Endothelial cell of hepatic sinusoid (primary cell): ENCODE measurements at regions not wholly inside any gene's neighbourhood (a gene's known extent, or its start where the extent isn't known, plus 50 kb on each side); places are given as distances from the start of the nearest gene placed in this dataset.

Source experiments
- in situ Hi-C: cut with HindIII; loops from 2 replicates; pipeline ENCODE4 v1.10.0; 2017; ENCODE audit warnings: low sequenced_read_pairs

DNA sequence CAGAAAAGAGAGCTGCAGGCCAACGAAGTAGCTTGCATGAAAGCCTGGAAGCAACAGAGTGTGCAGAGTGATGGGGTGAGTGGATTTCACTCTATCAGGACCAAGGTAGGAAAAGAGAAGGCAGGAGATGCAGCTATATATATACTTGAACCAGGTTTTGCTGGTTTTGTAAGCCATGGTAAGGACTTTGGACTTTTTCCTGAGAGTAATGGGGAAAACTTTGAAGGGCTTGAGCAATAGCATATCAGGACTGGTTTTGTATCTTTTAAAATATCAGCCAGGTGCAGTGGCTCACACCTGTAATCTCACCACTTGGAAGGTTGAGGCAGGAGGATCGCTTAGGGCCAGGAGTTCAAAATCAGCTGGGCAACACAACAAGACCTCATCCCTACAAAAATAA, 120.6 kb upstream of the NRP1 start:
- in situ Hi-C loops, result no loop called here

DNA sequence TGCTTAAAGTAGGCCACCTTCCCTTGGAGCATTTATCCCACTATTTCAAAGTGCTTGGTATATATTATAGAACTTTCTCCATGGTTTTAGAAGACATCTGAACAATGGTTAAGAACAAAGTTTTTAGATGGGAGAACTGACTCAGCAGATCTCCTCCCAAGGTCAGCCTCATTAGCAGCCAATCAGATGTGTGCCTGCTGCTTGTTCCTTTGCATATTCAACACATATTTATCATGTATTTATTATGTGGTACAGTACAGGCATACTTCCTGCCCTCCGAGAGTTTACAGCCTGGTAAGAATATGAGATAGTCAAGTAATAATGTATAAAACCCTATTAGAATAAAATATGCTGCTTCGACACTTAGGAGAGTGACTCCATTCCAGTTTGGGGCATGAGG, 120.1 kb upstream of the NRP1 start:
- in situ Hi-C loops, result no loop called here

DNA sequence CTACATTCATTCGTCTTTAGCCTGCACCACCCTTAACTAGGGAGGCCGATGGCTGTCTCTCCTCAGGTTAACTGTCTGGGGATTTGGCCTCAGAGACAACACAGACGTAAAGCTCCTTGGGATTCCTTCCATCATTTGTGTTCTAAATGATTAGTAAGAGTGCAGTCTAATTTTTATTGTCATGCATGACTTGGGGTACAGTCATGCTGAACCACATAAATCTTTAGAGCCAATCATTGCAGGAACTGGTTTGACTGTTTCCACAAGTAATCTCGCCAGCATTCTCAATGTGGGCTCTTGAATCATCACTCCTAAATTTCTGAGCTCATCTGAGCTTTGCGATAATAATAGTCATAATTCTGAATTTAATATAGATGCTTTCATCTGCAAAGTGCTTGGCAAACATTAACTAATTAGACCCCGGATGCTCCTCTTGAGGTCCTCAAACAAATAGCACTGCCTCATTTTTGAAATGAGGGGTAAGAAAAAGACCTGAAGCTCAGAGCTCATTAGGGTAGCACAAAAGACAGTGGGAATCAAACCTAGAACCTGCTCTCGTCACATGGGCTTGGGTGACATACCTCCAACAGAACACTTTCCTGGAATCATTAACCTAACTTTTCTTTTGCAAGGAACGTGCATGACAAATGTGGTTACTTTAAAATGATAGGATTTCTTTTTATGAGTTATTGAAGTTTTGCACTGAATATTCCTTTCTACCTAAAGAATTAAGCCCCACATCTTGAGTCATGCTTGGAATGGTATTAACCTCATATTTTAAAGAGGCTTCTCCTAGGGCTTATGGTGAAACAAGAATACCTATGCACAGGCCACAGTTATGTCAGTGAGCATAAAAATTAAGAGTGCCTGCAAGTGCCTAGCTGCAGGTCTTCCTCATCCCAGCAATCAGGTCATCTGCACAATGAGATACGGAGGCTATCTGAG, 118.9 kb upstream of the NRP1 start:
- in situ Hi-C loops, result no loop called here

DNA sequence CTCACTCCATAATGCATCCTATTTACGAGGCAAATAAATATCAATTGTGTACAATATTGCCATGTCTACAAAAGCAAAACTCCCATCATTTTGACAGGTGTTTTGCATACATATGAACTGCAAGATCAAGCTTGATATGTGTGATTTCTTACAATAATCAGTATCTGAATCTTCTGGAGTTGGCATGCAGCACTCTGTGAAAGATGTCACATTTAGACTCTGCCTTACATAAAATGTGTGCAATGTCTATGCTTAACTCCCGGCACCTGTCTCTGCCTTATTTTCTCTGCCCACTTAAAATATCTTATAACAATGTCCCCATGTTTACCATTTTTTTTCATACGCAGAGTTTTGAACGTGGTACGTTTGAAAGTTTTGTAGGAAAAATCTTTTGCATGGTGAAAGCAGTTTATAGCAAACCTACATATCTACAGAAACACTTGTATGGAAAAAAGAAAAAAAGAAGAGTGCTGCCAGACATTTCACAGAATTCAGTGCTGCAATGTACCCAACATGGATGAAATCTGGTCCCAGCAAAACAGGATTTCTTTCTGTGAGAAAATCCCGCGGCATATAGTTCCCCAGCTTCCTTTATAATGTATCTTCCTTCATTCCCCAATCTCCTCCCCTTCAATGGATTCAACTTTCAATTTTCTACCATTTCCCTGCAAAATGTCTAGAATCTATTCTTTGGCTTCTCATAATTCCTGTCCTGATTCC, 114.1 kb upstream of the NRP1 start:
- in situ Hi-C loops, result no loop called here

DNA sequence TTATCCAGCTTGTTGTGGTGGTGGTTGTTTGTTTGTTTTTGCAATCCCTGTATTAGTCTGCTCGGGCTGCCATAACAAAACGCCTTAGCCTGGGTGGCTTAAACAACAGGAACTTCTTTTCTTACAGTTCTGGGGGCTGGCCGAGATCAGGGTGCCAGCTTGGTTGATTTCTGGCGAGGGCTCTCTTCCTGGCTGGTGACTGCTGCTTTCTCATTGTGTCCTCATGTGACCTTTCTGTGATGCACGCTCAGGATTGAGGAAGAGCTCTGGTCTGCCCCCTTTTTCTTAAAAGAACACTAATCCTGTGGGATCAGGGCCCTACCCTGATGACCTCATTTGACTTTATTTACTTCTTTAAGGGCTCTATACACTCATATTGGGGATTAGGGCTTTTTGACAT, 107.1 kb upstream of the NRP1 start:
- in situ Hi-C loops, result loop anchor here (5.0 kb wide), 1 partner anchor 46 kb away; no protein-coding TSS in a partner anchor

DNA sequence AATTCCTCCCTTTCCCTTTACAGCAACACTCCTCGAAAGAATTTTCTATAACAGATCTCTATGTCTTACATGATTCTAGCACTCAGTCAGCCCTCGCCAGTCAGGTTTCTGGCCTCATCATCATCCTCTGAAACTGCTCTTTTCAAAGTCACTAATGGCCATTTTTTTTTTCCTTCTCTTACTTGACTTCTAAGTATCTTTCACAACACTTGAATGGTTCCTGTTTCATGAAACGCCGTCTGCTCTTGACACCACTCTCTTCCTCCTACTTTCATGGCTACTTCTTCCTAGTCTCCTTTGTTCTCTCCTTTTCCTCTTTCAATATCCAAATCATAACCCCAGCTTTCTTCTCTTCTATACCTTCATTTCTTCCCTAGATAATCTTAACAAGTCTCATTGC, 100.5 kb upstream of the NRP1 start:
- in situ Hi-C loops, result no loop called here

DNA sequence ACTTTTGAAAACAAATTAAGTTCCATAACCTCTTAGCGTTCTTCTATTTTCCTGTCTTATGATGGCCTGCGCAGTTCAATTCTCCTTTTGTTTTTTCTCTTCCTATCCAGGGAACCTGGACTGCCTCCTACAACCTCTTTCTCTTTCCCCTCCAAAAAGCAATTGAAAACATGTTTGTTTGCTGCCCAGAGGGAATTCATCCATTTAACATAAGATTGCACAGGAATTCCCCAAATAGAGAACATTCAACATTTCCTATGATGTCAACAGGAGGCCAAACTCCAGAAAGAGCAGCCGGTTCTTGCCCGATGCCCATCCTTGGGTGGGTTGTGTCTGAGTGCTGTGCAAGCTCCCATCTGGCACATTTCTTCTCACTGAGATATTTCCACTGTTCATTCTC, 94.2 kb upstream of the NRP1 start:
- in situ Hi-C loops, result no loop called here

DNA sequence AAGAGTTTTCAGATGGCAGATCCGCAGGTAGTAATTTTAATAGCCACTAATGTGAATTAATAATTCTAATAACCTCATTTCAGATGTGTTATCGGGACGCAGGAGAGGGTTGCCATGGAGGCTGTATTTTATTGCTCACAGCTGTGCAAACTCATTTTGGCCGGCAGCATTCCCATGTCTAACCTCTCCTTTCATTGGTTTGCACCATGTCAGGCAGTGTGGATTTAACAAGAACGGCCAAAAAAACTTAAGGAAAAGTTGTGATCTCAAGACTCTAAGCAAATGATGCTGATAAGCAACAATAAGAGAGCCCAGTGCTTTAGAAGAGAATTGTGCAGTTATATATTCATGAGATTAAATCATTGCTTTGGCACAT, 88.7 kb upstream of the NRP1 start:
- in situ Hi-C loops, result no loop called here

DNA sequence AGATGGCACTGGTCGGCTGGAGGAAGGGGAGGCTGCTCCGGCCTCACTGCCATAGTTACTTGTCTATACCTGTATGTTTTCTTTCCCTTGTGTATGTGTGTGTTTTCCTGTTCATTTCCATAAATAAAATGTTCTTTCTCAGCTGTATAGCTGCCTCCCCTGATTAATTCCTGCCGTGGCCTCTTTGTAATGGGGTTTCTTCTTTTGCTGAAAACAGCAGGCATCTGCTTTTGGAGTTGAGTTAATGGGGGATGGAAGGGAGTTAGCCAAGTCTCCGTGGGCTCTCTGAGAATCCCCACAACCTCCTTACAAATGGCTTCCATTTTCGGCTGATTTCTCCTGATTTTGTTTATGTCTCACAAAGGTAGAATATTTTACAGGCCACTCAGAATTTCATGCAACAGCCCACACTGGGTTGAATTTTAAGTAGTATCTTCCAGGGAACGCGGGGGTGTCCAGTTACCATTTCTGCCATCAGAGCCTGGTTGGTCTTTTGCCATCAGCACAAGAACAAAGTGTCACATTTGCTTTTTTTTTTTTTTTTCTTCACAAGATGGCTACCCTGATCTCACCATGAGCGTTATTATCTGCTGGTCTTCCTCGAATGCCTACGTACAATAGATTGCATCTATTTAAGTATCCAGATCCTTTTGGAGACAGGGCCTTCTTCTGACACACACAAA, 88.1 kb upstream of the NRP1 start:
- in situ Hi-C loops, result no loop called here

DNA sequence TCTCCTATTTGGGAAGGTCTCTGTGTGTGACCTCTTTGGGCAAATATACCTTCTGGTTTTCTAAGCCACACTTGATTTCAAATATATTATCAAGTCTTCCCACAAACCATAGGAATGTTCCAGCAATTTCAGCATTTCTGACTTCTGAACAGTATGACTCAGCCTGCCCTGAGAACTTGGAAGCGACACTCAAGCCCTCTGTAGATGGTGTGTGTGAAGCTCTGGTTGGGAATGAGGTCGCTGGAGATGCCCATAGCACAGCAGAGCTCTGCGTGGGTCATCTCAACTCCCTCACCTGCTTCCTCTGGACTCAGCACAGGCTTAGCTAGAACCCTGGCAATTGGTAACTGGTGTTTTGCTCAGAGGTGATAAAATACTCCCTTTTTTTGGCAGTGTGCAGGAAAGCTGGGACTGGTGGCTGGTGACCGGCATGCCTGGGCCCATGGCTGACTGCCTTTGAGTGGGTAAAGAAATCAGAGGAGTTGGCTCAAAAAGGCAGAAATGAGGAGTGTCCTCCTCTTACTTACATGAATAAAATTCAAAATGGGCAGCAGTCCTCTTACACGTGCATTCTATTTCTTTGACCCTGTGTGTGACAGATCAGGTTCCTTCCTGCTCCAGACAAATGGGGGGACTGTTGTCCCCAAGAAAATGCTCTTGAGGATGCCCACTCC, 87.5 kb upstream of the NRP1 start:
- in situ Hi-C loops, result no loop called here

DNA sequence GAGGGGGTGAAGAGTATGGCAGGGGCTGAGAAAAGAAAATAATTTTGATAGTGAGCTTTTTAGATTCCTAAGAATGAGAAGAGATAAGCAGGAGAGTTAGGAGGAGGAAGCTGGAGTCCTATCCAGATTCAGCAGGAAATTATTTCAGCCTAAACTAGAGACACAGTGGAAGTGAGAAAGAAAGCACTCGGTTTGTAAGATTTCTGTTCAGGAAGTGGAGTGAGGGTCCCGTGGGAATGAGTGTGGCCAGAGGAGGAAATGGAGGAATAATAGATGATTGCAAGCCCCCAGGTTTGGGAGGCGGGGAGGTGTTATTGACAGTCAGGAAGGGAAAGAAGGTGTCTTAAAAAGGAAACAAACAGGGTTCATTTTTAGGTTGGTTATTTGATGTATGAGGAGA, 84.8 kb upstream of the NRP1 start:
- in situ Hi-C loops, result no loop called here

DNA sequence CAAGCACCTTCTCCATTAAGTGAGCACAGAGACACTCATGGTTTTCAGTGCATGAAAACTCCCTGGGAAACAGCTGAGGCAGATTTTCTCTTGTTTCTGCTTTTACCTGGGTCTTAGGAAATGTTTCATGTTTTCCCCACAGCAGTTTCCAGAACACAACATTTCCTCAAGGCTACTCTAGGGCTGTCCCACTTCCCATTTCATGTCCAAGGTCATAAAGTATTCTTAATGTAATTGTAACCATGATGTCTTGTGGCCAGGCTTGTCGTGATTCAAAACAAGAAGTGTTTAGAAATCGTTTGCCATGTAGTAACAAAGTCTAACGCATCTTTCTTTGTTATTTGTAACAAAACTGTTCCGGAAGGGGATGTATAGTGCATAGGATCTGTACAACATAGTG, 83.8 kb upstream of the NRP1 start:
- in situ Hi-C loops, result no loop called here

DNA sequence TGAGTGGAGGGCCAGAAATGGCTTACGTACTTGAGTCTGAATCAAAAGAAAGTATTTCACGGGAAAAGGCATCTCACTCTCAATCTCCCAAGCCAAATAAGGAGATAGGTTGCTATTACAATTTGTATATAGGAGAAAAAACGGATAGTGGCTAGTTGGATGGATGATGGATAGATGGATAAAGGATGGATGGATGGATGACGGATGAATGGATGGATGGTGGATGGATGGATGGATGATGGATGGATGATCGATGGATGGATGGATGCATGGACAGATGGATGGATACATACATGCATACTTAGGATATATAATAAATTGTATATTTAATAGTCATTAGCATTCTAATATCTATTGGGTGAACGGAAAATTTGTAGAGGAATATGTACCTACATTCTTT, 82.2 kb upstream of the NRP1 start:
- in situ Hi-C loops, result no loop called here

DNA sequence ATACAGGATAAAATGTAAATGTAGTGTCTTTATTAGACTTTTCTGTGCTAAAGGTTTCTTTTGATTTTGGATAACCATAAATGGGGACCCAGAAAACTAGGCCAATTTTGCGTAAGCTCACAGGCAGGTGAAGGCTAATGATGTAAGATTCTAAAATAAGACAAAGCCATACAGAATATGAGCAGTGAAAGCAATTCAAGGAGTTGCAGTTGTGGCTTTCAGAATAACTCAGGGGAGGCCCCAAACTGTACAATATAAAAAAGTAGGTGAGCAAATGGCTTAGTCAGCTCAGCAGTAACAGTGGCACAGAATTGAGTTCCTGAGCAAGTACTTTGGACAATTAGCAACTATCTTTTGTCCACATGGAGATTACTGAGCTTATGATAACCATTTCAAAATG, 81.7 kb upstream of the NRP1 start:
- in situ Hi-C loops, result no loop called here

DNA sequence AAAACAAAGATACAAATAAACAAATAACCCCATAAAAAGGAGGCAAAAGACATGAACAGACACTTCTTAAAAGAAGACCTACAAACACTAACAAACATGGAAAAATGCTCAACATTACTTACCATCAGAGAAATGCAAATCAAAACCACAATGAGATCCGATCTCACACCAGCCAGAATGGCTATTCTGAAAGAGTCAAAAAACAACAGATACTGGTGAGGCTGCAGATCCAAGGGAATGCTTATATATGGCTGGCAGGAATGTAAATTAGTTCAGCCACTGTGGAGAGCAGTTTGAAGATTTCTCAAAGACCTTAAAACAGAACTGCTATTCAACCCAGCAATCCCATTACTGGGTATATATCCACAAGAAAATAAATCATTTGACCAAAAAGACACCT, 80.4 kb upstream of the NRP1 start:
- in situ Hi-C loops, result no loop called here

DNA sequence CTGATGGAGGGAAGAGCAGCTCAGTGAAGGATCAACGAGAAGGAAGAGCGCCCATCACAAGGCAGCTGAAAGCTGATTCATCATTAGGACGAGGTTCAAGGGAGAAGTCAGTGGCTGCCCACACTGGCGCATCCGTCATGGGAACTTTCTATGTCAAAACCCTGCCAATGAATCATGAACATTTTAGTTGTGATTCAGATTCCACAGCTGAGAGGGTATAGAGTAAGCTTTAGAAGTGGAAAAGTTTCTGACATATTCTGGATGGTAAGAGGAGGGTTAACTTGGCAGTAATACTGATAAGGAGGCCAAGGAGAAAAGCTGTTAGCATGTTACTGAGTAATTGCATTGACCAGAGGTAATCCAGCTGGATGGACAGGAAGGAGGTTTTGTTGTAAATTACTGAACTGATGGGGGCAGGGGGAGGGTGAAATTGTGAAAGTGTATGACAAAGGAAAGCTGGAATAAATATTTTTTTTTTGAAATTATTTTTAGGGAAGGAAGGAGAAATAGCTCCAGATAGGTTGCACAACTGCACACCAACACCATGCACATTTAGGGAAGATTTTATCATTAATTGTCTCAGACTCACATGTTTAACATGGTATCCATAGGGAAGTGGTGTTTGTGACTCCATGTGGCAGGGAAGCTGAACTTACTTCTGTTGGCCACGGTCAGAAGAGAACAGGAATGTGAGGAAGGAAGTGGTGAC, 78.3 kb upstream of the NRP1 start:
- in situ Hi-C loops, result no loop called here

DNA sequence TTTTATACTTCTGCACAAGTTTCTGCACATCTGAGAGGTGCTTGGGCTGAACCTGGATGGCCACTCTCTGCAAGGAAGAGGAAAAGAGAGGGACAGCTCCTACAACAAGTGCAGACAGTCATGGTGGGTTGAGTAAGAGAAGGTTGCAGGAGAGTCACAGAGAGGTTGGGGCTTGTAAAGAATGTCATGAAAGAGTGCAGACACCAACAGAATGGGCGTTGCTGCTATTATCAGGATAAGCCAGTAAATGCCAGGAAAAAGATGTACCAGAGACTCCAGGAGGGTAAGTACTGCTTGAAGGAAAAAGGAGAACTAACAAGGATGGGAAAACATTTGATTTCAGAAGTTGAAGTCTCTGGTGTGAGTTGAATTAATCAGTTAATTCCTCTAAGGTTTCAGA, 77.8 kb upstream of the NRP1 start:
- in situ Hi-C loops, result no loop called here

DNA sequence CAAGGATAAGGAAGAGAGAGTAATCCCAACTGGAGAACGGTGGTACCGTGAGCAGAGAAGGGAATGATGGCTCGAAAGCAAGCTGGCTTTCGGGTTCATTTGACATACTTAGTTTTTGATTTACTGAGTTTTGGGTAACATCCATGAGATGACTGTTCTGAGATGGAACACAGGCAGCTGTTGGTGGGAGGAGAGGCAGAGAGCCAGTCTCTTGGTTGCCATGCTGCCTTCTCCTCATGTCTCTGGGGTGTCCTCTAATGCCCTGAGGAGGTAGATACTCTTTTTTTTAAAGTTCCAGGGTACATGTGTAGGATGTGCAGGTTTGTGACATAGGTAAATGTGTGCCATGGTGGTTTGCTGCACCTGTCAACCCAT, 76.4 kb upstream of the NRP1 start:
- in situ Hi-C loops, result no loop called here

DNA sequence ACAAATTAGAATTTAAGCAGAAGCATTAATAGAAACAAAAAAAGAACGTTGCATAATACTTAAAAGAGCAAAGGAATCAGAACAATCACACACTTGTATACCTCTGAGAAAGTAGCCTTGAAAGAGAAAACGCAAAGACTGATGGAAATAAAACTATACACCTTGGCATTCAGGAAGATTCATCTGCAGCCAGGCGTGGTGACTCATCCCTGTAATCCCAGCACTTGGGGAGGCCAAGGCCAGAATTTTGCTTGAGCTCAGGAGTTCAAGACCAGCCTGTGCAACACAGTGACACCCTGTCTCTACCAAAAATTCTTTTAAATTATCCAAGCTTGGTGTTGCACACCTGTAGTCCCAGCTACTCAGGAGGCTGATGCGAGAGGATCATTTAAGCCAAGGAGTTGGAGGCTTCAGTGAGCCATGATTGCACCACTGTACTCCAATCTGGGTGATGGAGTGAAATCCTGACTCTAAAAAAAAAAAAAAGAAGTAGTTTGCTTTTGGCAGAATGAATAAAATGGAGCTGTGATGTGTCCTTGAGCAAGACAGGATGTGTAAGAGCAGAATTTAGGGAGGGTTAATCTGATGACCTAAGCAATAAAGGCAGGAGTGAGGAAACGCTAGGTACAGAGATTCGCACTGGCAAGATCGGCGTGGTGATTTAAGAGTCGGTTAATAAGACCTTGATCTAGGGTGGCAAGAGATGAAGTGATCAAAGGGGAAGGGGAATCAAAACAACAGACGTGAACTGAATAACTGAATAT, 75.8 kb upstream of the NRP1 start:
- in situ Hi-C loops, result no loop called here

DNA sequence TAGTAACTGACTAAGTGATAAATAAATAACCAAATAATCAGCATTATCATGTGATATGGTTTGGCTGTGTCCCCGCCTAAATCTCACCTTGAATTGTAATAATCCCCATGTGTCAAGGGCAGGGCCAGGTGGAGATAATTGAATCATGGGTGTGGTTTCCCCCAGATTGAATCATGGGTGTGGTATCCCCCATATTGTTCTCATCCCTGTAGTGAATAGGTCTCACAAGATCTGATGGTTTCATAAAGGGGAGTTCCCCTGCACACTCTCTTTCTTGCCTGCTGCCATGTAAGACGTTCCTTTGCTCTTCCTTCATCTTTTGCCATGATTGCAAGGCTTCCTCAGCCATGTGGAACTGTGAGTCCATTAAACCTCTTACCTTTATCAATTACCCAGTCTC, 72.1 kb upstream of the NRP1 start:
- in situ Hi-C loops, result no loop called here
